IMR-90 (cell line): ENCODE measurements at regions not wholly inside any gene's neighbourhood (a gene's known extent, or its start where the extent isn't known, plus 50 kb on each side); places are given as distances from the start of the nearest gene placed in this dataset.

ENCODE experiments used
- ATAC-seq: fragments of 200-7000 bp; cut with Tn5 transposase; 2 replicates; pipeline ENCODE4 v1.9.1; 2020; ENCODE audit warnings: low read depth, mild to moderate bottlenecking, moderate library complexity
- BruUV-seq: library from RNA; stranded (reverse); fragments of 400-500 nt; replicated peaks from 2 replicates; lab custom pipeline; 2021; lab: Mats Ljungman, UMichigan
- CTCF ChIA-PET: fragments of 300-600 bp; formaldehyde crosslinking; extraction: SDS; loops from one replicate; lab custom pipeline; 2021; ENCODE audit warnings: antibody characterized with exemption; lab: Yijun Ruan, JAX
- POLR2A ChIA-PET: fragments of 300-600 bp; sonication (Branson Sonifier 250); formaldehyde crosslinking; loops from one replicate; lab custom pipeline; 2022; ENCODE audit warnings: antibody characterized with exemption; ENCODE audit not compliant: unreplicated experiment; lab: Charles Lee
- DNase-seq: peaks from one replicate; pipeline ENCODE4 v3.0.0; 2013
- H2AFZ ChIP-seq: replicated peaks from 2 replicates; pipeline ENCODE3; 2013; ENCODE audit warnings: low read length, mild to moderate bottlenecking; ENCODE audit not compliant: poor library complexity
- H2AK5ac ChIP-seq: 2 replicates; pipeline ENCODE4 v1.6.1; 2013; ENCODE audit warnings: low read depth, low read length, inconsistent platforms
- H2AK9ac ChIP-seq: replicated peaks from 2 replicates; pipeline ENCODE3; 2013; ENCODE audit warnings: mild to moderate bottlenecking, low read depth, low read length, moderate library complexity; ENCODE audit not compliant: poor library complexity
- H2BK120ac ChIP-seq: 2 replicates; pipeline ENCODE4 v1.6.1; 2013; ENCODE audit warnings: low read depth, low read length, inconsistent platforms
- H2BK15ac ChIP-seq: 3 replicates; pipeline ENCODE4 v1.6.1; 2013; ENCODE audit warnings: low read depth, low read length, inconsistent platforms
- H2BK20ac ChIP-seq: 2 replicates; pipeline ENCODE4 v1.6.1; 2013; ENCODE audit warnings: low read depth, mild to moderate bottlenecking, inconsistent platforms, low read length, moderate library complexity
- H2BK5ac ChIP-seq: 2 replicates; pipeline ENCODE4 v1.6.1; 2013; ENCODE audit warnings: mild to moderate bottlenecking, low read depth, low read length, inconsistent platforms; ENCODE audit not compliant: poor library complexity, severe bottlenecking
- H3K14ac ChIP-seq: replicated peaks from 2 replicates; pipeline ENCODE4 v1.6.1; 2013; ENCODE audit warnings: low read depth, low read length, inconsistent platforms
- H3K18ac ChIP-seq: 2 replicates; pipeline ENCODE4 v1.6.1; 2013; ENCODE audit warnings: low read depth, low read length, control low read depth
- H3K23ac ChIP-seq: 2 replicates; pipeline ENCODE4 v1.6.1; 2013; ENCODE audit warnings: low read depth, low read length, inconsistent platforms
- H3K27ac ChIP-seq: 2 replicates; pipeline ENCODE4 v1.5.1; 2013; ENCODE audit warnings: mild to moderate bottlenecking, control low read depth, low read length; ENCODE audit not compliant: insufficient read depth
- H3K27me3 ChIP-seq: 2 replicates; pipeline ENCODE4 v1.6.1; 2013; ENCODE audit warnings: low read length; ENCODE audit not compliant: control insufficient read depth, insufficient read depth
- H3K36me3 ChIP-seq: 2 replicates; pipeline ENCODE4 v1.6.1; 2013; ENCODE audit warnings: low read length, mixed read lengths; ENCODE audit not compliant: control insufficient read depth, insufficient read depth
- H3K4ac ChIP-seq: 2 replicates; pipeline ENCODE4 v1.6.1; 2013; ENCODE audit warnings: low read depth, low read length, inconsistent platforms
- H3K4me1 ChIP-seq: 2 replicates; pipeline ENCODE4 v1.6.1; 2013; ENCODE audit warnings: low read length, mixed read lengths; ENCODE audit not compliant: control insufficient read depth, insufficient read depth
- H3K4me2 ChIP-seq: 2 replicates; pipeline ENCODE4 v1.6.1; 2013; ENCODE audit warnings: low read depth, mild to moderate bottlenecking, control low read depth, low read length, moderate library complexity
- H3K4me3 ChIP-seq: 2 replicates; pipeline ENCODE4 v1.5.1; 2013; ENCODE audit warnings: low read depth, mild to moderate bottlenecking, control low read depth, low read length, moderate library complexity; ENCODE audit not compliant: insufficient read depth
- H3K56ac ChIP-seq: 2 replicates; pipeline ENCODE4 v1.6.1; 2013; ENCODE audit warnings: low read length, inconsistent platforms; ENCODE audit not compliant: insufficient read depth; ENCODE audit errors: extremely low read depth
- H3K79me1 ChIP-seq, 2 experiments: 2 replicates each; pipeline ENCODE4 v1.6.1; 2013; ENCODE audit warnings: low read length in 2 of 2, inconsistent platforms in 1 of 2, low read depth in 1 of 2
- H3K9ac ChIP-seq: 2 replicates; pipeline ENCODE4 v1.6.1; 2013; ENCODE audit warnings: low read depth, low read length, control low read depth
- H3K9me1 ChIP-seq: 2 replicates; pipeline ENCODE4 v1.6.1; 2013; ENCODE audit warnings: low read length, inconsistent platforms; ENCODE audit not compliant: insufficient read depth
- H3K9me3 ChIP-seq: 2 replicates; pipeline ENCODE4 v1.6.1; 2013; ENCODE audit warnings: low read length; ENCODE audit not compliant: control insufficient read depth, insufficient read depth
- H4K20me1 ChIP-seq: 2 replicates; pipeline ENCODE4 v1.6.1; 2013; ENCODE audit warnings: low read length, inconsistent platforms; ENCODE audit not compliant: insufficient read depth
- H4K5ac ChIP-seq: 2 replicates; pipeline ENCODE4 v1.6.1; 2013; ENCODE audit warnings: mild to moderate bottlenecking, low read depth, low read length, control low read depth
- H4K8ac ChIP-seq, 2 experiments: 2 replicates each; pipeline ENCODE4 v1.6.1; 2013; ENCODE audit warnings: low read depth in 2 of 2, low read length in 2 of 2, control low read depth in 1 of 2, inconsistent platforms in 1 of 2
- H4K91ac ChIP-seq: 2 replicates; pipeline ENCODE4 v1.6.1; 2013; ENCODE audit warnings: low read depth, low read length, inconsistent platforms; ENCODE audit not compliant: insufficient read depth
- BHLHE40 ChIP-seq: fragments of 150-350 bp; IDR thresholded peaks from 2 replicates; pipeline ENCODE4 v1.6.1; 2016; ENCODE audit warnings: mild to moderate bottlenecking, low read depth, low read length
- CEBPB ChIP-seq: IDR thresholded peaks from 2 replicates; pipeline ENCODE4 v1.6.1; 2012; ENCODE audit warnings: low read depth, low read length, improper control_type of control experiment
- CHD1 ChIP-seq: IDR thresholded peaks from 2 replicates; pipeline ENCODE4 v1.6.1; 2012; ENCODE audit warnings: low read depth, low read length, improper control_type of control experiment
- MAFK ChIP-seq: IDR thresholded peaks from 2 replicates; pipeline ENCODE4 v1.6.1; 2012; ENCODE audit warnings: low read depth, low read length, improper control_type of control experiment
- MAZ ChIP-seq: IDR thresholded peaks from 2 replicates; pipeline ENCODE4 v1.6.1; 2012; ENCODE audit warnings: low read depth, mild to moderate bottlenecking, low read length, improper control_type of control experiment, moderate library complexity, borderline replicate concordance
- MXI1 ChIP-seq: IDR thresholded peaks from 2 replicates; pipeline ENCODE4 v1.6.1; 2012; ENCODE audit warnings: low read depth, mild to moderate bottlenecking, low read length, moderate library complexity, borderline replicate concordance
- NFE2L2 ChIP-seq: fragments of 150-350 bp; IDR thresholded peaks from 2 replicates; pipeline ENCODE4 v1.6.1; 2016; ENCODE audit warnings: low read depth, mild to moderate bottlenecking, low read length
- POLR2A ChIP-seq: IDR thresholded peaks from 2 replicates; pipeline ENCODE4 v1.6.1; 2012; ENCODE audit warnings: mild to moderate bottlenecking, low read depth, low read length
- RAD21 ChIP-seq: IDR thresholded peaks from 2 replicates; pipeline ENCODE4 v1.6.1; 2012; ENCODE audit warnings: low read length, improper control_type of control experiment
- RFX5 ChIP-seq: IDR thresholded peaks from 2 replicates; pipeline ENCODE4 v1.8.0; 2012; ENCODE audit warnings: low read depth, mild to moderate bottlenecking, low read length, moderate library complexity
- WGBS, 2 experiments: methylation state at CpG; one replicate each; pipeline versions ENCODE4 v1.1.5 to v1.1.7; 2013; ENCODE audit warnings: missing lambda C conversion rate in 2 of 2; ENCODE audit not compliant: insufficient read length in 1 of 2; ENCODE audit errors: extremely low coverage in 2 of 2; 5-methylcytosine and 5-hydroxymethylcytosine counted together
- dilution Hi-C: fragments of 300-500 bp; cut with HindIII; formaldehyde crosslinking; loops from one replicate; pipeline ENCODE4 v1.14.3; 2018; ENCODE audit warnings: low sequenced_read_pairs; ENCODE audit not compliant: unreplicated experiment
- in situ Hi-C: fragments of 300-500 bp; cut with MboI; formaldehyde crosslinking; loops from 3 replicates; pipeline ENCODE4 v1.14.3; 2019; ENCODE audit warnings: low sequenced_read_pairs, inconsistent platforms, mixed read lengths
- intact Hi-C: fragments of 100-400 bp; cut with micrococcal nuclease; formaldehyde crosslinking; loops from 2 replicates; pipeline ENCODE4 v1.10.0; 2022

DNA sequence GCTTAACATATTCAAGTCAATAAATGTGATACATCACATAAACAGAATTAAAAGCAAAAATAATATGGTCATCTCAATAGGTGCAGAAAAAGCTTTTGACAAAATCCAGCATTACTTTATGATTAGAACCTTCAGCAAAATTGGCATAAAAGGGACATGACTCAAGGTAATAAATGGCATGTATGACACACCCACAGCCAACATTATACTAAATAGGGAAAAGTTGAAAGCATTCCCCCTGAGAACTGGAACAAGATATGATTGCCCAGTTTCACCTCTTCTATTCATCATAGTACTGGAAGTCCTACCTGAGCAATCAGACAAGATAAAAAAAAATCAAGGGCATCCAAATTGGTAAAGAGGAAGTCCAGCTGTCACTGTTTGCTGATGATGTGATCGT lies 594.7 kb downstream of the DIPK2A start:
- DNase-seq (no peak), ATAC-seq (no peak)
- Histone ChIP-seq H2AK5ac (no peak overlapping the region), H4K91ac (no peak overlapping the region), H3K56ac (no peak overlapping the region), H3K4me2 (no peak overlapping the region), H3K9me3 (no peaks in the 10 kb centered on the region), H3K27ac (no peak overlapping the region), H3K9ac (no peak overlapping the region), H3K23ac (no peak overlapping the region), H2BK20ac (no peak overlapping the region), H3K4me3 (no peak overlapping the region), H4K5ac (no peak overlapping the region), H4K8ac (no peak overlapping the region), H3K9me1 (no peaks in the 10 kb centered on the region), H2BK5ac (no peak overlapping the region), H3K14ac (no peak overlapping the region), H3K27me3 (no peaks in the 10 kb centered on the region), H4K20me1 (no peaks in the 10 kb centered on the region), H2BK120ac (no peak overlapping the region), H3K36me3 (no peaks in the 10 kb centered on the region), H2AFZ (no peak overlapping the region), H3K79me1 (no peaks in the 10 kb centered on the region), H3K4me1 (no peaks in the 10 kb centered on the region), H3K18ac (no peak overlapping the region), H2BK15ac (no peak overlapping the region), H3K4ac (no peak overlapping the region), H2AK9ac (no peak overlapping the region)
- no TSS peak for BruUV-seq
- intact Hi-C loops (no loop called here), in situ Hi-C loops (no loop called here), dilution Hi-C loops (no loop called here)
- WGBS, 2 experiments, result no CpG with 5 or more reads among the region's 1 CpG
- ChIA-PET CTCF (no interaction called here), POLR2A (no interaction called here)
- TF ChIP-seq RFX5, result no peak
- TF ChIP-seq MAZ, result no peak
- no peak for TF ChIP-seq CEBPB
- no peak for TF ChIP-seq RAD21
- no peak for TF ChIP-seq MXI1
- TF ChIP-seq CHD1, result no peak
- TF ChIP-seq MAFK, result no peak
- TF ChIP-seq BHLHE40, result no peak
- no peak for TF ChIP-seq POLR2A
- no peak for TF ChIP-seq NFE2L2
